HL-60 (cell line): ENCODE measurements at regions not wholly inside any gene's neighbourhood (a gene's known extent, or its start where the extent isn't known, plus 50 kb on each side); places are given as distances from the start of the nearest gene placed in this dataset.
A peak's percentile ranks its signal among the peaks of the same experiment; 100 is the strongest.

ENCODE experiments used
- GABPA ChIP-seq: IDR thresholded peaks from 2 replicates; pipeline ENCODE4 v1.6.1; 2012; ENCODE audit warnings: low read depth
- POLR2AphosphoS5 ChIP-seq: IDR thresholded peaks from 2 replicates; pipeline ENCODE4 v1.6.1; 2012; ENCODE audit warnings: low read depth
- SPI1 ChIP-seq: IDR thresholded peaks from 2 replicates; pipeline ENCODE4 v1.6.1; 2012; ENCODE audit warnings: low read depth, mild to moderate bottlenecking, borderline replicate concordance
- TF ChIP-seq, protein P1 (sequence below): IDR thresholded peaks from one replicate; pipeline ENCODE4 v1.5.1; 2011; ENCODE audit warnings: low read length, control low read depth, inconsistent platforms; ENCODE audit not compliant: insufficient read depth
- TF ChIP-seq, protein P2 (sequence below): IDR thresholded peaks from 2 replicates; pipeline ENCODE4 v1.6.1; 2012; ENCODE audit warnings: low read depth; ENCODE audit not compliant: insufficient replicate concordance

DNA sequence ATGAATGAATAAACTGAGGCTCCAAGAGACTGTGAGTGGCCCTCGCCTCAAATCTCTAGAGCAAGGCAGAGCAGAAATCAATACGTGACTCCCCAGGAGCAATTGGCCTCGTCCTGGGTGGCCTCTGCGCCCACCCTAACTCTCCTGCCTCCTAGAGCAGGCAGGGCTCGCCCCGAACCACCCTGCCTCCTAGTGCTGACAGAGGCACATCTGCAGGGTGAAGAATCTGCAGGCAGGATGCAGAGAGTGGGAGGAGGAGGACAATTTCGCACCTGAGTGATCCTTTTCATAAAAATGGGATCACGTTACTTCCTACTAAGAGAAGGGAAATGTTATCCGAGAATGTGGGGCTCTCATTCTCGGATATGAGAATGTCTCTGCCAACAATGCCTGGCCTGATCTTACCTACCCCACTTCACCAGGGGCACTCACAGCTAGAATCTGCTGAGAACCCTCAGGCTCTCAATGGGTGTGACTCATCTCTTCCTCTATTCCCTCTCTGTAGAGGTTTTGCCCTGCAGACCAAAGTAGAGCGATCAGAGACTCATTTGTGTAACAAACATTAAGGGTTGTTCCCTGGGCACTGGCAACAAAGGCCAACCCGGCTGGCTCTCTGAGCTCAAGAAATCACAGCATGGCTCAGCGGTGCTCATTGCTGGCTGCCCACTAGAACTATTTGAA, 61.7 kb upstream of the BCL2L14 start:
- TF ChIP-seq, protein P1, sequence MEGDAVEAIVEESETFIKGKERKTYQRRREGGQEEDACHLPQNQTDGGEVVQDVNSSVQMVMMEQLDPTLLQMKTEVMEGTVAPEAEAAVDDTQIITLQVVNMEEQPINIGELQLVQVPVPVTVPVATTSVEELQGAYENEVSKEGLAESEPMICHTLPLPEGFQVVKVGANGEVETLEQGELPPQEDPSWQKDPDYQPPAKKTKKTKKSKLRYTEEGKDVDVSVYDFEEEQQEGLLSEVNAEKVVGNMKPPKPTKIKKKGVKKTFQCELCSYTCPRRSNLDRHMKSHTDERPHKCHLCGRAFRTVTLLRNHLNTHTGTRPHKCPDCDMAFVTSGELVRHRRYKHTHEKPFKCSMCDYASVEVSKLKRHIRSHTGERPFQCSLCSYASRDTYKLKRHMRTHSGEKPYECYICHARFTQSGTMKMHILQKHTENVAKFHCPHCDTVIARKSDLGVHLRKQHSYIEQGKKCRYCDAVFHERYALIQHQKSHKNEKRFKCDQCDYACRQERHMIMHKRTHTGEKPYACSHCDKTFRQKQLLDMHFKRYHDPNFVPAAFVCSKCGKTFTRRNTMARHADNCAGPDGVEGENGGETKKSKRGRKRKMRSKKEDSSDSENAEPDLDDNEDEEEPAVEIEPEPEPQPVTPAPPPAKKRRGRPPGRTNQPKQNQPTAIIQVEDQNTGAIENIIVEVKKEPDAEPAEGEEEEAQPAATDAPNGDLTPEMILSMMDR, result no peak
- TF ChIP-seq POLR2AphosphoS5 (no peak), SPI1 (0 out of 2 replicates have a peak, but pooled peaks have one; percentile 30), GABPA (no peak)
- TF ChIP-seq, protein P2, sequence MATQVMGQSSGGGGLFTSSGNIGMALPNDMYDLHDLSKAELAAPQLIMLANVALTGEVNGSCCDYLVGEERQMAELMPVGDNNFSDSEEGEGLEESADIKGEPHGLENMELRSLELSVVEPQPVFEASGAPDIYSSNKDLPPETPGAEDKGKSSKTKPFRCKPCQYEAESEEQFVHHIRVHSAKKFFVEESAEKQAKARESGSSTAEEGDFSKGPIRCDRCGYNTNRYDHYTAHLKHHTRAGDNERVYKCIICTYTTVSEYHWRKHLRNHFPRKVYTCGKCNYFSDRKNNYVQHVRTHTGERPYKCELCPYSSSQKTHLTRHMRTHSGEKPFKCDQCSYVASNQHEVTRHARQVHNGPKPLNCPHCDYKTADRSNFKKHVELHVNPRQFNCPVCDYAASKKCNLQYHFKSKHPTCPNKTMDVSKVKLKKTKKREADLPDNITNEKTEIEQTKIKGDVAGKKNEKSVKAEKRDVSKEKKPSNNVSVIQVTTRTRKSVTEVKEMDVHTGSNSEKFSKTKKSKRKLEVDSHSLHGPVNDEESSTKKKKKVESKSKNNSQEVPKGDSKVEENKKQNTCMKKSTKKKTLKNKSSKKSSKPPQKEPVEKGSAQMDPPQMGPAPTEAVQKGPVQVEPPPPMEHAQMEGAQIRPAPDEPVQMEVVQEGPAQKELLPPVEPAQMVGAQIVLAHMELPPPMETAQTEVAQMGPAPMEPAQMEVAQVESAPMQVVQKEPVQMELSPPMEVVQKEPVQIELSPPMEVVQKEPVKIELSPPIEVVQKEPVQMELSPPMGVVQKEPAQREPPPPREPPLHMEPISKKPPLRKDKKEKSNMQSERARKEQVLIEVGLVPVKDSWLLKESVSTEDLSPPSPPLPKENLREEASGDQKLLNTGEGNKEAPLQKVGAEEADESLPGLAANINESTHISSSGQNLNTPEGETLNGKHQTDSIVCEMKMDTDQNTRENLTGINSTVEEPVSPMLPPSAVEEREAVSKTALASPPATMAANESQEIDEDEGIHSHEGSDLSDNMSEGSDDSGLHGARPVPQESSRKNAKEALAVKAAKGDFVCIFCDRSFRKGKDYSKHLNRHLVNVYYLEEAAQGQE, result no peak
